Fibroblast of pulmonary artery (primary cell): ENCODE measurements at regions not wholly inside any gene's neighbourhood (a gene's known extent, or its start where the extent isn't known, plus 50 kb on each side); places are given as distances from the start of the nearest gene placed in this dataset.

Experiments used
- DNase-seq: peaks from one replicate; pipeline ENCODE4 v3.0.0-alpha.2; 2010; ENCODE audit warnings: low read depth
- H3K4me3 ChIP-seq: replicated peaks from 2 replicates; pipeline ENCODE4 v1.5.1; 2011; ENCODE audit warnings: low read depth, mild to moderate bottlenecking, control low read depth, low read length, moderate library complexity
- CTCF ChIP-seq: IDR thresholded peaks from 2 replicates; pipeline ENCODE4 v1.5.1; 2011; ENCODE audit warnings: mild to moderate bottlenecking, control low read depth, low read length, inconsistent platforms; ENCODE audit errors: missing control alignments

- no peak for DNase-seq
- no peak for TF ChIP-seq CTCF
- H3K4me3 ChIP-seq, result no peak overlapping the region
Measured at GRCh38 chr3:28903171-28903601, 377.7 kb upstream of the RBMS3 start.

- H3K4me3 ChIP-seq, result no peak overlapping the region
- TF ChIP-seq CTCF, result no peak
- no peak for DNase-seq
Measured at GRCh38 chr3:28905798-28906197, 375.1 kb upstream of the RBMS3 start.

GRCh38 chr3:28906561-28907310 lies 374.1 kb upstream of the RBMS3 start:
- TF ChIP-seq CTCF, result no peak
- no peak overlapping the region for H3K4me3 ChIP-seq
- no peak for DNase-seq

- H3K4me3 ChIP-seq, result no peak overlapping the region
- TF ChIP-seq CTCF, result no peak
- no peak for DNase-seq
Measured at GRCh38 chr3:28907616-28908015, 373.3 kb upstream of the RBMS3 start.

GRCh38 chr3:28912120-28912885 lies 368.6 kb upstream of the RBMS3 start:
- TF ChIP-seq CTCF, result no peak
- H3K4me3 ChIP-seq, result no peak overlapping the region
- peak; percentile 28 for DNase-seq

GRCh38 chr3:28915741-28916500 lies 364.9 kb upstream of the RBMS3 start:
- H3K4me3 ChIP-seq, result peak overlapping the region; percentile 25
- TF ChIP-seq CTCF, result peak; percentile 18
- peak; percentile 82 for DNase-seq
